BJ (cell line): ENCODE measurements at regions not wholly inside any gene's neighbourhood (a gene's known extent, or its start where the extent isn't known, plus 50 kb on each side); places are given as distances from the start of the nearest gene placed in this dataset.

Experiments
- CTCF ChIA-PET: fragments of 350-600 bp; formaldehyde crosslinking; extraction: SDS; loops from one replicate; lab custom pipeline; 2021; ENCODE audit warnings: antibody characterized with exemption, inconsistent platforms; lab: Yijun Ruan, JAX
- POLR2A ChIA-PET: fragments of 300-600 bp; sonication (Branson Sonifier 250); formaldehyde crosslinking; extraction: SDS; loops from one replicate; lab custom pipeline; 2021; ENCODE audit warnings: antibody characterized with exemption; lab: Charles Lee
- DNase-seq: peaks from one replicate; pipeline ENCODE4 v3.0.0-alpha.2; 2011; ENCODE audit warnings: low read depth
- H3K27me3 ChIP-seq: 2 replicates; pipeline ENCODE4 v1.6.0; 2011; ENCODE audit warnings: low read length; ENCODE audit not compliant: control insufficient read depth, insufficient read depth
- H3K36me3 ChIP-seq: 2 replicates; pipeline ENCODE4 v1.5.1; 2011; ENCODE audit warnings: low read length; ENCODE audit not compliant: control insufficient read depth, insufficient read depth
- H3K4me3 ChIP-seq: 2 replicates; pipeline ENCODE4 v1.5.1; 2011; ENCODE audit warnings: low read depth, mild to moderate bottlenecking, control low read depth, low read length
- TF ChIP-seq, protein P1 (sequence below): IDR thresholded peaks from 2 replicates; pipeline ENCODE4 v1.5.1; 2011; ENCODE audit warnings: low read depth, mild to moderate bottlenecking, control low read depth, inconsistent platforms, low read length, moderate library complexity; ENCODE audit not compliant: insufficient read depth

DNA sequence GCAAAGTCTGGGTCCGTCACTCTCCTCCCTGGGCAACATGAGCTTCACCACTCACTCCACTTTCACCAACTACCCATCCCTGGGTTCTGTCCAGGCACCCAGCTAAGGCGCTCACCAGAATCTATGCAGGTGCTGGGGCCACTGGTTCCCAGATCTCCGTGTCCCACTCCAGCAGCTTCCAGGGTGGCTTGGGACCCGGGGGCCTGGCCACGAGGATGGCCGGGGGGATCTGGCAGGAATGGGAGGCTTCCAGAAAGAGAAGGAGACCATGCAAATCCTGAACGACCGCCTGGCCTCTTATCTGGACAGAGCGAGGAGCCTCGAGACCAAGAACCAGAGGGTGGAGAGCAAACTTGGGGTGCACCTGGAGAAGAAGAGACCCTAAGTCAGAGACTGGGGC lies 1611.0 kb upstream of the ACO1 start:
- no peaks in the 10 kb centered on the region for H3K36me3 ChIP-seq
- ChIA-PET CTCF (no interaction called here), POLR2A (no interaction called here)
- no peak overlapping the region for H3K4me3 ChIP-seq
- DNase-seq: no peak
- H3K27me3 ChIP-seq: no peaks in the 10 kb centered on the region
- TF ChIP-seq, protein P1, sequence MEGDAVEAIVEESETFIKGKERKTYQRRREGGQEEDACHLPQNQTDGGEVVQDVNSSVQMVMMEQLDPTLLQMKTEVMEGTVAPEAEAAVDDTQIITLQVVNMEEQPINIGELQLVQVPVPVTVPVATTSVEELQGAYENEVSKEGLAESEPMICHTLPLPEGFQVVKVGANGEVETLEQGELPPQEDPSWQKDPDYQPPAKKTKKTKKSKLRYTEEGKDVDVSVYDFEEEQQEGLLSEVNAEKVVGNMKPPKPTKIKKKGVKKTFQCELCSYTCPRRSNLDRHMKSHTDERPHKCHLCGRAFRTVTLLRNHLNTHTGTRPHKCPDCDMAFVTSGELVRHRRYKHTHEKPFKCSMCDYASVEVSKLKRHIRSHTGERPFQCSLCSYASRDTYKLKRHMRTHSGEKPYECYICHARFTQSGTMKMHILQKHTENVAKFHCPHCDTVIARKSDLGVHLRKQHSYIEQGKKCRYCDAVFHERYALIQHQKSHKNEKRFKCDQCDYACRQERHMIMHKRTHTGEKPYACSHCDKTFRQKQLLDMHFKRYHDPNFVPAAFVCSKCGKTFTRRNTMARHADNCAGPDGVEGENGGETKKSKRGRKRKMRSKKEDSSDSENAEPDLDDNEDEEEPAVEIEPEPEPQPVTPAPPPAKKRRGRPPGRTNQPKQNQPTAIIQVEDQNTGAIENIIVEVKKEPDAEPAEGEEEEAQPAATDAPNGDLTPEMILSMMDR: no peak

DNA sequence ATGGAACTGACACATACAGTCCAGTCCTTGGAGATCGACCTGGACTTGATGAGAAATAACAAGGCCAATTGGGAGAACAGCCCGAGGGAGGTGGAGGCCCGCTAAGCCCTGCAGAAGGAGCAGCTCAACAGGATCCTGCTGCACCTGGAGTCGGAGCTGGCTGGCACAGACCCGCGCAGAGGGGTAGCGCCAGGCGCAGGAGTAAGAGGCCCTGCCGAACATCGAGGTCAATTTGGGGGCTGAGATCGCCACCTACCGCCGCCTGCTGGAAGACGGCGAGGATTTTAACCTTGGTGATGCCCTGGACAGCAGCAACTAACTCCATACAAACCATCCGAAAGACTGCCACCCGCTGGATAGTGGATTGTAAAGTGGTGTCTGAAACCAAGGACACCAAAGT lies 1610.1 kb upstream of the ACO1 start:
- Histone ChIP-seq H3K4me3 (no peak overlapping the region), H3K36me3 (no peaks in the 10 kb centered on the region), H3K27me3 (no peaks in the 10 kb centered on the region)
- TF ChIP-seq, protein P1: no peak
- POLR2A ChIA-PET: no interaction called here
- CTCF ChIA-PET: no interaction called here
- DNase-seq: no peak

DNA sequence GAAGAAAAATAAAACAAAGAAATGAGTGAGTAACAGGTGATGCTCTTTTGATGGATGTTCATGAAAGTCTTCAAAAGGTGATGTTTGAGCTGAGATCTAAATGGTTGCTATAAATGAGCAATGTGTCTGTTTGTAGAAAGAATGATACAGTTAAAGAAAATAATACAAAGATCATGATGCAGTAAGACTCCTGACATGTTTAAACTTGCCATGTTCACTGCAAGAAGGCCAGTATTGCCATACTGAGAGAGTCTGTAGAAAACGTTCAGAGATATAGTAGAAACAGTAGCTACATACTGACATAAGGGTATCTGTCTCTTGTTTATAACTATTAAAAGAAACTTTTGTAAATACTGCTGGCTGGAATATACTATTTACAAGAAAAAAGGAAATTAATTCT lies 1609.2 kb upstream of the ACO1 start:
- Histone ChIP-seq H3K27me3 (no peaks in the 10 kb centered on the region), H3K36me3 (no peaks in the 10 kb centered on the region), H3K4me3 (no peak overlapping the region)
- ChIA-PET POLR2A (no interaction called here), CTCF (no interaction called here)
- TF ChIP-seq, protein P1: no peak
- DNase-seq: no peak

GRCh38 chr9:30796764-30797163 lies 1587.7 kb upstream of the ACO1 start:
- ChIA-PET POLR2A (no interaction called here), CTCF (interaction anchor here (1.6 kb wide), 1 partner anchor 11 kb away, joined by 3 read pairs; no protein-coding TSS in a partner anchor)
- no peak overlapping the region for H3K4me3 ChIP-seq
- DNase-seq: no peak
- no peaks in the 10 kb centered on the region for H3K27me3 ChIP-seq
- no peaks in the 10 kb centered on the region for H3K36me3 ChIP-seq
- TF ChIP-seq, protein P1: no peak

DNA sequence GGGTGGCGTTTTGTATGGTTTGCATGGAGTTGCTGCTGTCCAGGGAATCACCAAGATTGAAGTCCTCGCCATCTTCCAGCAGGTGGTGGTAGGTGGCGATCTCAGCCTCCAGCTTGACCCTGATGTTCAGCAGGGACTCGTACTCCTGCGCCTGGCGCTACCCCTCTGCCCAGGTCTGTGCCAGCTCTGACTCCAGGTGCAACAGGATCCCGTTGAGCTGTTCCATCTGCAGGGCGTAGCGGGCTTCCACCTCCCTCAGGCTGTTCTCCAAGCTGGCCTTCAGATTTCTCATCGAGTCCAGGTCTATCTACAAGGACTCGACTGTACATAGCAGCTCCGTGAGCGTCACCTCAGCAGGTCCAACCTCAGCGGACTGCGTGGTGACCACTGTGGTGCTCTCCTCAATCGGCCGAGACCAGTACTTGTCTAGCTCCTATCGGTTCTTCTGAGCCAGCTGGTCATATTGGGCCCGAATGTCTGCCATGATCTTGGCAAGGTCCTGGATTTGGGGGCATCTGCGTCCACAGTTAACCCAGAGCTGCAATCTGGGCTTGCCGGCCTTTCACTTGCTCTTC lies 1584.8 kb upstream of the ACO1 start:
- DNase-seq: no peak
- ChIA-PET CTCF (no interaction called here), POLR2A (no interaction called here)
- TF ChIP-seq, protein P1: no peak
- Histone ChIP-seq H3K27me3 (no peaks in the 10 kb centered on the region), H3K4me3 (no peak overlapping the region), H3K36me3 (no peaks in the 10 kb centered on the region)
